ENCODE measurements at regions not wholly inside any gene's neighbourhood (a gene's known extent, or its start where the extent isn't known, plus 50 kb on each side); places are given as distances from the start of the nearest gene placed in this dataset.

GRCh38 chr13:22432690-22433089 lies 748.1 kb upstream of the SGCG start:
- no peaks in the 10 kb centered on the region for H3K9me3 ChIP-seq (ENCODE audit: control insufficient read depth, low read length, poor library complexity, severe bottlenecking)
- ATAC-seq: no peak
- Mint-ChIP-seq H3K27ac (no peak overlapping the region), H3K27me3 (no peaks in the 10 kb centered on the region), H3K4me3 (no peak overlapping the region), H3K36me3 (ENCODE audit: low read depth) (peaks cover 3% of the 10 kb centered on the region), H3K4me1 (no peaks in the 10 kb centered on the region)
- DNase-seq: no peak

GRCh38 chr13:22447132-22447886 lies 733.5 kb upstream of the SGCG start:
- DNase-seq: no peak
- Mint-ChIP-seq H3K36me3 (ENCODE audit: low read depth) (no peaks in the 10 kb centered on the region), H3K27me3 (peaks cover 7% of the 10 kb centered on the region), H3K4me1 (no peaks in the 10 kb centered on the region), H3K4me3 (no peak overlapping the region), H3K27ac (no peak overlapping the region)
- no peak for ATAC-seq
- no peaks in the 10 kb centered on the region for H3K9me3 ChIP-seq (ENCODE audit: control insufficient read depth, low read length, poor library complexity, severe bottlenecking)

GRCh38 chr13:22449251-22449650 lies 731.5 kb upstream of the SGCG start:
- no peaks in the 10 kb centered on the region for H3K4me1 Mint-ChIP-seq
- no peak overlapping the region for H3K27ac Mint-ChIP-seq
- peaks cover 7% of the 10 kb centered on the region for H3K27me3 Mint-ChIP-seq
- DNase-seq: no peak
- H3K9me3 ChIP-seq (ENCODE audit: control insufficient read depth, low read length, poor library complexity, severe bottlenecking): no peaks in the 10 kb centered on the region
- no peak for ATAC-seq
- H3K4me3 Mint-ChIP-seq: no peak overlapping the region
- H3K36me3 Mint-ChIP-seq (ENCODE audit: low read depth): no peaks in the 10 kb centered on the region

- Mint-ChIP-seq H3K36me3 (ENCODE audit: low read depth) (no peaks in the 10 kb centered on the region), H3K27ac (no peak overlapping the region), H3K27me3 (peaks cover 7% of the 10 kb centered on the region), H3K4me3 (no peak overlapping the region), H3K4me1 (peaks cover 3% of the 10 kb centered on the region)
- DNase-seq: no peak
- ATAC-seq: no peak
- H3K9me3 ChIP-seq (ENCODE audit: control insufficient read depth, low read length, poor library complexity, severe bottlenecking): no peaks in the 10 kb centered on the region
Measured at GRCh38 chr13:22451327-22451741, 729.4 kb upstream of the SGCG start.

- no peak overlapping the region for H3K27ac Mint-ChIP-seq
- no peaks in the 10 kb centered on the region for H3K36me3 Mint-ChIP-seq (ENCODE audit: low read depth)
- no peak overlapping the region for H3K4me3 Mint-ChIP-seq
- peaks cover 3% of the 10 kb centered on the region for H3K4me1 Mint-ChIP-seq
- no peaks in the 10 kb centered on the region for H3K27me3 Mint-ChIP-seq
- DNase-seq: no peak
- no peaks in the 10 kb centered on the region for H3K9me3 ChIP-seq (ENCODE audit: control insufficient read depth, low read length, poor library complexity, severe bottlenecking)
- no peak for ATAC-seq
Measured at GRCh38 chr13:22454586-22454985, 726.2 kb upstream of the SGCG start.

GRCh38 chr13:22455036-22455435 lies 725.7 kb upstream of the SGCG start:
- DNase-seq: no peak
- Mint-ChIP-seq H3K4me1 (peaks cover 3% of the 10 kb centered on the region), H3K4me3 (no peak overlapping the region)

GRCh38 chr13:22461854-22462490 lies 718.8 kb upstream of the SGCG start:
- no peaks in the 10 kb centered on the region for H3K9me3 ChIP-seq (ENCODE audit: control insufficient read depth, low read length, poor library complexity, severe bottlenecking)
- no peak overlapping the region for H3K4me3 Mint-ChIP-seq
- peaks cover 3% of the 10 kb centered on the region for H3K27me3 Mint-ChIP-seq
- ATAC-seq: no peak
- DNase-seq: no peak
- H3K4me1 Mint-ChIP-seq: no peaks in the 10 kb centered on the region
- H3K27ac Mint-ChIP-seq: no peak overlapping the region
- H3K36me3 Mint-ChIP-seq (ENCODE audit: low read depth): no peaks in the 10 kb centered on the region

More at GRCh38 chr13:22455036-22455435, 725.7 kb upstream of the SGCG start:
- ATAC-seq: no peak
- H3K36me3 Mint-ChIP-seq (ENCODE audit: low read depth): no peaks in the 10 kb centered on the region
- H3K9me3 ChIP-seq (ENCODE audit: control insufficient read depth, low read length, poor library complexity, severe bottlenecking): no peaks in the 10 kb centered on the region
- H3K27ac Mint-ChIP-seq: no peak overlapping the region
- H3K27me3 Mint-ChIP-seq: no peaks in the 10 kb centered on the region

GRCh38 chr13:22463089-22463488 lies 717.7 kb upstream of the SGCG start:
- Mint-ChIP-seq H3K27me3 (peaks cover 5% of the 10 kb centered on the region), H3K4me3 (no peak overlapping the region), H3K36me3 (ENCODE audit: low read depth) (no peaks in the 10 kb centered on the region), H3K27ac (no peak overlapping the region), H3K4me1 (no peaks in the 10 kb centered on the region)
- no peak for DNase-seq
- ATAC-seq: no peak
- H3K9me3 ChIP-seq (ENCODE audit: control insufficient read depth, low read length, poor library complexity, severe bottlenecking): no peaks in the 10 kb centered on the region

GRCh38 chr13:22468045-22468444 lies 712.7 kb upstream of the SGCG start:
- no peak for ATAC-seq
- H3K4me3 Mint-ChIP-seq: no peak overlapping the region
- no peaks in the 10 kb centered on the region for H3K36me3 Mint-ChIP-seq (ENCODE audit: low read depth)

GRCh38 chr13:22468824-22469223 lies 712.0 kb upstream of the SGCG start:
- Mint-ChIP-seq H3K4me1 (no peaks in the 10 kb centered on the region), H3K27ac (no peak overlapping the region), H3K27me3 (peaks cover 5% of the 10 kb centered on the region), H3K36me3 (ENCODE audit: low read depth) (no peaks in the 10 kb centered on the region), H3K4me3 (no peak overlapping the region)
- H3K9me3 ChIP-seq (ENCODE audit: control insufficient read depth, low read length, poor library complexity, severe bottlenecking): no peaks in the 10 kb centered on the region
- ATAC-seq (no peak), DNase-seq (no peak)

More at GRCh38 chr13:22468045-22468444, 712.7 kb upstream of the SGCG start:
- no peaks in the 10 kb centered on the region for H3K9me3 ChIP-seq (ENCODE audit: control insufficient read depth, low read length, poor library complexity, severe bottlenecking)
- DNase-seq: no peak
- H3K27me3 Mint-ChIP-seq: peaks cover 5% of the 10 kb centered on the region
- H3K4me1 Mint-ChIP-seq: no peaks in the 10 kb centered on the region
- H3K27ac Mint-ChIP-seq: no peak overlapping the region

- H3K9me3 ChIP-seq (ENCODE audit: control insufficient read depth, low read length, poor library complexity, severe bottlenecking): no peaks in the 10 kb centered on the region
- DNase-seq: no peak
- no peak overlapping the region for H3K4me3 Mint-ChIP-seq
- H3K27me3 Mint-ChIP-seq: peaks cover 5% of the 10 kb centered on the region
- H3K4me1 Mint-ChIP-seq: no peaks in the 10 kb centered on the region
- no peak overlapping the region for H3K27ac Mint-ChIP-seq
- no peaks in the 10 kb centered on the region for H3K36me3 Mint-ChIP-seq (ENCODE audit: low read depth)
- no peak for ATAC-seq
Measured at GRCh38 chr13:22469452-22469851, 711.3 kb upstream of the SGCG start.

GRCh38 chr13:22470075-22470474 lies 710.7 kb upstream of the SGCG start:
- Mint-ChIP-seq H3K4me3 (no peak overlapping the region), H3K4me1 (no peaks in the 10 kb centered on the region), H3K27me3 (peaks cover 5% of the 10 kb centered on the region), H3K27ac (no peak overlapping the region), H3K36me3 (ENCODE audit: low read depth) (no peaks in the 10 kb centered on the region)
- no peak for DNase-seq
- no peaks in the 10 kb centered on the region for H3K9me3 ChIP-seq (ENCODE audit: control insufficient read depth, low read length, poor library complexity, severe bottlenecking)
- no peak for ATAC-seq

GRCh38 chr13:22482496-22483000 lies 698.2 kb upstream of the SGCG start:
- DNase-seq: no peak
- Mint-ChIP-seq H3K36me3 (ENCODE audit: low read depth) (no peaks in the 10 kb centered on the region), H3K4me1 (no peaks in the 10 kb centered on the region), H3K27me3 (no peaks in the 10 kb centered on the region), H3K4me3 (no peak overlapping the region), H3K27ac (no peak overlapping the region)
- H3K9me3 ChIP-seq (ENCODE audit: control insufficient read depth, low read length, poor library complexity, severe bottlenecking): no peaks in the 10 kb centered on the region
- no peak for ATAC-seq

- no peak for DNase-seq
- H3K4me3 Mint-ChIP-seq: no peak overlapping the region
- H3K27me3 Mint-ChIP-seq: no peaks in the 10 kb centered on the region
- no peaks in the 10 kb centered on the region for H3K36me3 Mint-ChIP-seq (ENCODE audit: low read depth)
- no peak overlapping the region for H3K27ac Mint-ChIP-seq
- H3K9me3 ChIP-seq (ENCODE audit: control insufficient read depth, low read length, poor library complexity, severe bottlenecking): no peaks in the 10 kb centered on the region
- no peak for ATAC-seq
- H3K4me1 Mint-ChIP-seq: no peaks in the 10 kb centered on the region
Measured at GRCh38 chr13:22483276-22483675, 697.5 kb upstream of the SGCG start.
